H9 (cell line): ENCODE measurements at regions not wholly inside any gene's neighbourhood (a gene's known extent, or its start where the extent isn't known, plus 50 kb on each side); places are given as distances from the start of the nearest gene placed in this dataset.

Source experiments
- DNase-seq: peaks from one replicate; pipeline ENCODE4 v3.0.0-alpha.2; 2017
- H2AFZ ChIP-seq: one replicate; pipeline ENCODE4 v1.6.1; 2013; ENCODE audit warnings: mild to moderate bottlenecking, low read length, control low read depth, moderate library complexity
- H2AK5ac ChIP-seq: 2 replicates; pipeline ENCODE4 v1.6.1; 2013; ENCODE audit warnings: low read length, control low read depth, mixed read lengths; ENCODE audit not compliant: insufficient read length
- H2BK120ac ChIP-seq: one replicate; pipeline ENCODE4 v1.6.1; 2013; ENCODE audit warnings: low read depth, mild to moderate bottlenecking, low read length, control low read depth, inconsistent platforms; ENCODE audit not compliant: poor library complexity, severe bottlenecking
- H2BK12ac ChIP-seq: 2 replicates; pipeline ENCODE4 v1.6.1; 2013; ENCODE audit warnings: low read length, control low read depth, mixed read lengths, low read depth; ENCODE audit not compliant: insufficient read length
- H2BK15ac ChIP-seq: 2 replicates; pipeline ENCODE4 v1.6.1; 2013; ENCODE audit warnings: low read depth, low read length, control low read depth
- H2BK20ac ChIP-seq: one replicate; pipeline ENCODE4 v1.6.1; 2013; ENCODE audit warnings: low read depth, mild to moderate bottlenecking, low read length, control low read depth, inconsistent platforms; ENCODE audit not compliant: poor library complexity, severe bottlenecking
- H2BK5ac ChIP-seq: 2 replicates; pipeline ENCODE4 v1.6.1; 2013; ENCODE audit warnings: low read length, control low read depth, mixed read lengths; ENCODE audit not compliant: insufficient read length
- H3K14ac ChIP-seq: 2 replicates; pipeline ENCODE4 v1.6.1; 2013; ENCODE audit warnings: low read length, control low read depth; ENCODE audit not compliant: insufficient read depth
- H3K18ac ChIP-seq: 2 replicates; pipeline ENCODE4 v1.6.1; 2013; ENCODE audit warnings: low read depth, mild to moderate bottlenecking, mixed read lengths, low read length, control low read depth; ENCODE audit not compliant: insufficient read length
- H3K23ac ChIP-seq: 2 replicates; pipeline ENCODE4 v1.6.1; 2013; ENCODE audit warnings: low read length, control low read depth, mixed read lengths, low read depth; ENCODE audit not compliant: insufficient read length
- H3K23me2 ChIP-seq: 2 replicates; pipeline ENCODE4 v1.6.1; 2013; ENCODE audit warnings: low read depth, mild to moderate bottlenecking, mixed read lengths, low read length, control low read depth; ENCODE audit not compliant: insufficient read length, poor library complexity, severe bottlenecking
- H3K27ac ChIP-seq: 2 replicates; pipeline ENCODE4 v1.5.1; 2013; ENCODE audit warnings: low read length, control low read depth, mixed read lengths, low read depth; ENCODE audit not compliant: insufficient read length
- H3K27me3 ChIP-seq: 2 replicates; pipeline ENCODE4 v1.6.1; 2013; ENCODE audit warnings: low read length, control low read depth, inconsistent platforms; ENCODE audit not compliant: insufficient read depth
- H3K4ac ChIP-seq: 2 replicates; pipeline ENCODE4 v1.6.1; 2013; ENCODE audit warnings: low read depth, mild to moderate bottlenecking, control low read depth, inconsistent platforms, low read length, moderate library complexity
- H3K4me1 ChIP-seq: 2 replicates; pipeline ENCODE4 v1.6.1; 2013; ENCODE audit warnings: low read length, control low read depth, inconsistent platforms; ENCODE audit not compliant: insufficient read depth
- H3K4me2 ChIP-seq: 2 replicates; pipeline ENCODE4 v1.6.1; 2013; ENCODE audit warnings: low read length, control low read depth, mixed read lengths; ENCODE audit not compliant: insufficient read length, insufficient read depth
- H3K56ac ChIP-seq: 2 replicates; pipeline ENCODE4 v1.6.1; 2013; ENCODE audit warnings: low read depth, mild to moderate bottlenecking, mixed read lengths, low read length, control low read depth; ENCODE audit not compliant: insufficient read length
- H3K79me1 ChIP-seq: 2 replicates; pipeline ENCODE4 v1.6.1; 2013; ENCODE audit warnings: low read depth, mild to moderate bottlenecking, moderate library complexity, low read length, control low read depth, inconsistent platforms; ENCODE audit not compliant: insufficient read depth, poor library complexity, severe bottlenecking
- H3K79me2 ChIP-seq: 2 replicates; pipeline ENCODE4 v1.6.1; 2013; ENCODE audit warnings: low read length, control low read depth, inconsistent platforms; ENCODE audit not compliant: insufficient read depth
- H3K9ac ChIP-seq: 2 replicates; pipeline ENCODE4 v1.6.1; 2013; ENCODE audit warnings: low read length, control low read depth, mixed read lengths; ENCODE audit not compliant: insufficient read length; ENCODE audit errors: extremely low read depth
- H3K9me3 ChIP-seq: one replicate; pipeline ENCODE4 v1.6.1; 2013; ENCODE audit warnings: low read depth, low read length, inconsistent platforms; ENCODE audit not compliant: control insufficient read depth
- H3T11ph ChIP-seq: one replicate; pipeline ENCODE4 v1.6.1; 2013; ENCODE audit warnings: mild to moderate bottlenecking, low read length, control low read depth, inconsistent platforms
- H4K20me1 ChIP-seq: one replicate; pipeline ENCODE4 v1.6.1; 2013; ENCODE audit not compliant: control insufficient read depth, insufficient read length, insufficient read depth
- H4K5ac ChIP-seq: 2 replicates; pipeline ENCODE4 v1.6.1; 2013; ENCODE audit warnings: low read depth, mild to moderate bottlenecking, mixed read lengths, low read length, control low read depth; ENCODE audit not compliant: insufficient read length
- H4K8ac ChIP-seq: replicated peaks from 2 replicates; pipeline ENCODE4 v1.6.1; 2013; ENCODE audit warnings: low read length, control low read depth, mixed read lengths, low read depth; ENCODE audit not compliant: insufficient read length
- H4K91ac ChIP-seq: 2 replicates; pipeline ENCODE4 v1.6.1; 2013; ENCODE audit warnings: low read depth, mild to moderate bottlenecking, moderate library complexity, mixed read lengths, low read length, control low read depth; ENCODE audit not compliant: insufficient read length
- H3K27ac Mint-ChIP-seq, 3 experiments: 2 replicates in 2 of 3; 3 replicates in 1 of 3; pipeline ENCODE4 v1.8.0; 2020 to 2021; ENCODE audit warnings: mixed read lengths in 3 of 3, mild to moderate bottlenecking in 1 of 3, moderate library complexity in 1 of 3
- H3K27me3 Mint-ChIP-seq: 2 replicates; pipeline ENCODE4 v1.8.0; 2021; ENCODE audit warnings: low read depth, mild to moderate bottlenecking, moderate library complexity, mixed read lengths
- H3K36me3 Mint-ChIP-seq, 3 experiments: 2 replicates in 2 of 3; 3 replicates in 1 of 3; pipeline ENCODE4 v1.8.0; 2020 to 2021; ENCODE audit warnings: low read depth in 3 of 3, mixed read lengths in 3 of 3; ENCODE audit not compliant: insufficient read depth in 1 of 3
- H3K4me1 Mint-ChIP-seq, 2 experiments: 2 replicates each; pipeline ENCODE4 v1.8.0; 2020; ENCODE audit warnings: mixed read lengths in 2 of 2
- H3K4me3 Mint-ChIP-seq, 2 experiments: 2 replicates in 1 of 2; 3 replicates in 1 of 2; pipeline ENCODE4 v1.8.0; 2020 to 2021; ENCODE audit warnings: mild to moderate bottlenecking in 2 of 2, mixed read lengths in 2 of 2, moderate library complexity in 1 of 2
- H3K9me3 Mint-ChIP-seq, 2 experiments: 2 replicates in 1 of 2; 3 replicates in 1 of 2; pipeline ENCODE4 v1.8.0; 2020; ENCODE audit warnings: mild to moderate bottlenecking in 2 of 2, mixed read lengths in 2 of 2, moderate library complexity in 1 of 2
- WGBS: extraction: QIAGEN DNeasy Blood & Tissue Kit; methylation state at CpG from one replicate; pipeline ENCODE4 v1.1.7; 2013; ENCODE audit warnings: missing lambda C conversion rate, low lambda C conversion rate, mixed read lengths; ENCODE audit not compliant: insufficient read length; ENCODE audit errors: extremely low coverage; 5-methylcytosine and 5-hydroxymethylcytosine counted together
- TF ChIP-seq, protein P1 (sequence below): fragments of 200-600 bp; sonication (generic); conservative IDR thresholded peaks from 3 replicates; pipeline ENCODE4 v1.8.0; 2021; ENCODE audit warnings: antibody characterized with exemption, mild to moderate bottlenecking

- Mint-ChIP-seq H3K36me3 (no peaks in the 10 kb centered on the region), H3K27me3 (no peaks in the 10 kb centered on the region), H3K9me3 (no peaks in the 10 kb centered on the region), H3K4me1 (peaks cover 2 to 5% of the 10 kb centered on the region in 2 experiments; a peak in 2 of 4 replicates), H3K4me3 (no peak overlapping the region), H3K27ac (peak overlapping the region in 1 of 3 experiments; percentile 82; a peak in 2 of 7 replicates)
- WGBS, result no CpG with 5 or more reads among the region's 1 CpG
- H2BK20ac ChIP-seq, result no peak overlapping the region
- H3K18ac ChIP-seq, result no peak overlapping the region
- H4K8ac ChIP-seq, result no peak overlapping the region
- no peak overlapping the region for H3K23ac ChIP-seq
- no peak for DNase-seq
- no peak overlapping the region for H3K4me2 ChIP-seq
- H3K9me3 ChIP-seq, result no peaks in the 10 kb centered on the region
- no peak overlapping the region for H3K27ac ChIP-seq
- no peak overlapping the region for H3K14ac ChIP-seq
- H3K27me3 ChIP-seq, result no peaks in the 10 kb centered on the region
- H3K4ac ChIP-seq, result no peak overlapping the region
- H2BK12ac ChIP-seq, result no peak overlapping the region
- H2AK5ac ChIP-seq, result no peak overlapping the region
- H3K23me2 ChIP-seq, result no peaks in the 10 kb centered on the region
- no peaks in the 10 kb centered on the region for H3K79me2 ChIP-seq
- no peak overlapping the region for H2BK15ac ChIP-seq
- H4K91ac ChIP-seq, result no peak overlapping the region
- no peaks in the 10 kb centered on the region for H4K20me1 ChIP-seq
- no peak overlapping the region for H4K5ac ChIP-seq
- TF ChIP-seq, protein P1, sequence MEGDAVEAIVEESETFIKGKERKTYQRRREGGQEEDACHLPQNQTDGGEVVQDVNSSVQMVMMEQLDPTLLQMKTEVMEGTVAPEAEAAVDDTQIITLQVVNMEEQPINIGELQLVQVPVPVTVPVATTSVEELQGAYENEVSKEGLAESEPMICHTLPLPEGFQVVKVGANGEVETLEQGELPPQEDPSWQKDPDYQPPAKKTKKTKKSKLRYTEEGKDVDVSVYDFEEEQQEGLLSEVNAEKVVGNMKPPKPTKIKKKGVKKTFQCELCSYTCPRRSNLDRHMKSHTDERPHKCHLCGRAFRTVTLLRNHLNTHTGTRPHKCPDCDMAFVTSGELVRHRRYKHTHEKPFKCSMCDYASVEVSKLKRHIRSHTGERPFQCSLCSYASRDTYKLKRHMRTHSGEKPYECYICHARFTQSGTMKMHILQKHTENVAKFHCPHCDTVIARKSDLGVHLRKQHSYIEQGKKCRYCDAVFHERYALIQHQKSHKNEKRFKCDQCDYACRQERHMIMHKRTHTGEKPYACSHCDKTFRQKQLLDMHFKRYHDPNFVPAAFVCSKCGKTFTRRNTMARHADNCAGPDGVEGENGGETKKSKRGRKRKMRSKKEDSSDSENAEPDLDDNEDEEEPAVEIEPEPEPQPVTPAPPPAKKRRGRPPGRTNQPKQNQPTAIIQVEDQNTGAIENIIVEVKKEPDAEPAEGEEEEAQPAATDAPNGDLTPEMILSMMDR, result no peak
- no peak overlapping the region for H2AFZ ChIP-seq
- no peak overlapping the region for H2BK120ac ChIP-seq
- no peak overlapping the region for H3T11ph ChIP-seq
- no peaks in the 10 kb centered on the region for H3K79me1 ChIP-seq
- H3K9ac ChIP-seq, result no peak overlapping the region
- no peak overlapping the region for H3K56ac ChIP-seq
- no peak overlapping the region for H2BK5ac ChIP-seq
- H3K4me1 ChIP-seq, result no peaks in the 10 kb centered on the region
Measured at GRCh38 chr6:102562713-102563112, 1169.2 kb downstream of the GRIK2 start.
